GM18519 (cell line): ENCODE measurements at regions not wholly inside any gene's neighbourhood (a gene's known extent, or its start where the extent isn't known, plus 50 kb on each side); places are given as distances from the start of the nearest gene placed in this dataset.
"Not testable (repeated sequence)": the region's sequence is repeated elsewhere in the genome, so short reads cannot be mapped to it uniquely, and the experiment has no call there.

Experiments used
- ATAC-seq: cut with Tn5 transposase; IDR thresholded peaks from one replicate; pipeline ENCODE4 v1.9.1; 2021; ENCODE audit warnings: mild to moderate bottlenecking, moderate library complexity; ENCODE audit not compliant: unreplicated experiment, low FRiP score

DNA sequence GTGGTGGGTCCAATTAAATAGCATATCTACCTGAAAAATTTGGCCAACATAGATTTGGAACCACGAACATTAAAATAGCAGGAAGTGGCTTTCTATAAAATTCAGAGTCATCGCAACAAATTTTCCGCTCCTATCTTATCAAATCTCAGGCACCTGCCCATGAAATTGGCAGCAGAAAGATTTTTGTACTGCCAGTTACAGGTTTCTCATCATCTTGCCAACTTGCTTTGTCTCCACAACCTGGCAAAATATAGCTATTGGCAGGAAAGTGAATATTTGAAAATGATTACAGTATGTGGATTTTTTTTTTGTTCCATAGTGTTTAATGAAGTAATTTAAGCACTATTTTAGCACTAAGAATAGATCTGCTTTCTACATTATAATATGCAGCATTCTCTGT is 161.6 kb upstream of the LRRC3B start:
- no peak for ATAC-seq

DNA sequence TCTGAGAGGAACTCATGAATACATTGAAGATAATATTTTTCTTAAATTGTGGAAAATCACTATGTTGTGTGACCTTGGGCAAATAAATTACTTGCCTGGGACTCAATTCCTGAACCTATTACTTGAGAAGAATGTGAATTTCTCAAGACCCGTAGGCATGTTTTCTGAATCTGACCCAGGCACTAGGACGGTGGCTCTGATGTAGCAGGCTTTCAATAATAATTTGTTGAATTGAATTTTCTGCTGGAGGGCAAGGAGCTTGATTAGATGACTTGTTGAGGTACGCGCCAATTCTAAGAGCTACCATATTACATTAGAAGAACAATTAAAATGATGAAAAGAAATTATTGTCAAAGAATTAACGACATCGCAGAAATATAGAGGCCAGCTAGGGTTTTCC is 150.2 kb upstream of the LRRC3B start:
- no peak for ATAC-seq

DNA sequence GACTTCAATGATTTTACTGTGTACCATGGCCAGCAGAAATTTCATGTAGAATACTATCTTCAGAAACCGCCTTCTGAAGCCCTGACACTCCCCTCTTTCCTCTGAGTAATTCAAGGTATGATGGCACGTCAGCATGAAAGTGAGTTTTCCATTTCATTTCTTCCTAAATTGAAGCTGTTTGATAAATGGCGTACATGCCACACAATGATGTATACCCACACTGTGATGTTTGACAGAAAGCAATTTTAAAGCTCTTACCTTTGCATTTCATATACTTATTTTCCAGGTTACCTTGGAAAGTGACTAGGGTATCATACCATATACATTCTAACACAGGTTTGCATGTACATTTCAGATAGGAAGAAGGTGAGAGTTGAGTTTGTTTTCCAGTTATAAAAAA is 147.9 kb upstream of the LRRC3B start:
- ATAC-seq = no peak

DNA sequence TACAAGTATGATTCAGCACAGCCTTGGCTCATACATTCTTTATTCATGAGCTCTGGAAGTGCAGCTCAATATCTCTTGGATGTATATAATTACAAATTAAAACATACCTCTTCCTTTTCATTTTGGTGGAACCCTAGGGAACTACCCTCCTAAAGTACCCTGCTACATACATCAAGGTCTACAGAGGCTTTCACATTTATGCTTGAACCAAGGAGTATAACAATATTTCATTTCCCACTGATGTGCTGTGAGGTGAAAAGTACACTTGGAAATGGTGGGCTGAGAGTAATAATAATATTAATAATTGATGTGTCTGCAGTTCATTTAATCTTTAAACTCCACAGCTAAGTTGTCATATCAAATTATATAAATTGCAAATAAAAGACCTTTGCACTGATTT is 142.2 kb upstream of the LRRC3B start:
- ATAC-seq = no peak

DNA sequence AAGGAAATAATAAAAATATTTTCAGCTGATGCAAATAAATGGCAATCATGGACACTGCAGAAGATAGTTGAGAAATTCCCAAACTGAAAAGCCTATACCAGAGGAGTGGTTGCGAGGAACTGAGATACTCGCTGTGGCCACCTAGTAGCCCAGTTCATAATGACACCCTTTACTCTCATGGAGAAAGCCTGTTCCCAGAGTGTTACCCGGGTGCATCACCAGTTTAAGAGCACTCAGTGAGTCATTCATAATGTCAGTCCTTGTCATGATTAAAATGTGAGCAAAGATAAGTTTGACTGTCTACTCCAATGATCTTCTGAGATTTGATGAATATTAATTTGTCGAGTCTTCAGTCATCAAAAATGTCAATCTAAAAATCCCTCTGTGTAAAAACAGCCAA is 138.4 kb upstream of the LRRC3B start:
- no peak for ATAC-seq

DNA sequence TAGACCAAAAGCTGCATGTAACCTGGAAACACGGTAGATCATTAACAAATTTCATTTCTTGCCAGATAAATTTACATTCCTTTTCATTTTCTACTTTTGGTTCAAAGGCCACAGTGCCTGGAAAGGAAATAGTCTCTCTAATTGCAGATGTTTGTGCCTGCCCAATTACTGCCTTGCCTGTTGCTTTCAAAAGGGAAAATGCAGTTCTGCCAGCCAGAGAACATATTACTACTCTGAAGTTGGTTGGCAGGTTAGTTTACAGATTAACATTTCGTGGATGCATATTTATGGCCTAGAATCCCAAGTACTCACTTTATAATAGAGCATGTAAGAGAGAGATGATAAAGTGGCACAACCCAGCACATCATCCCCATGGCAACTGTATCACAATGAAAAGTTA is 124.3 kb upstream of the LRRC3B start:
- ATAC-seq = no peak

DNA sequence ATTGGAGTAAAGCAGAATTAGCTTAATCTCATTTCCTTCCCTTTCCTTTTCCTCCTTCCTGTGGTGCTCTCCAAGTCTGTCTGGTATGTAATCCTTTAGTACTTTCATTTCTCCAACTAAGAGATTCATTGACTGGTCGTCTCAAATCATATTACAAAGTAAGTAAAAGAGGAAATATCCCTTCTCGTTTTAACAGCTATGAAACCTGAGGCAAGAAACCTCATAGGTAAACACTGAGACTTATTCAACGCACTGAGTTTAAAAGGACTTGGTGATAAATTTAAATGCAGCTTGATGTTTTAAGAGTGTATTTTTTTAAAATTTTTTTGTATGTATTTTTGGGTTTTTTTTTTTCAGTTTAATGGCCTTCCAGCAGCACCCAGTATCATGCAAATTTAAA is 117.2 kb upstream of the LRRC3B start:
- no peak for ATAC-seq

DNA sequence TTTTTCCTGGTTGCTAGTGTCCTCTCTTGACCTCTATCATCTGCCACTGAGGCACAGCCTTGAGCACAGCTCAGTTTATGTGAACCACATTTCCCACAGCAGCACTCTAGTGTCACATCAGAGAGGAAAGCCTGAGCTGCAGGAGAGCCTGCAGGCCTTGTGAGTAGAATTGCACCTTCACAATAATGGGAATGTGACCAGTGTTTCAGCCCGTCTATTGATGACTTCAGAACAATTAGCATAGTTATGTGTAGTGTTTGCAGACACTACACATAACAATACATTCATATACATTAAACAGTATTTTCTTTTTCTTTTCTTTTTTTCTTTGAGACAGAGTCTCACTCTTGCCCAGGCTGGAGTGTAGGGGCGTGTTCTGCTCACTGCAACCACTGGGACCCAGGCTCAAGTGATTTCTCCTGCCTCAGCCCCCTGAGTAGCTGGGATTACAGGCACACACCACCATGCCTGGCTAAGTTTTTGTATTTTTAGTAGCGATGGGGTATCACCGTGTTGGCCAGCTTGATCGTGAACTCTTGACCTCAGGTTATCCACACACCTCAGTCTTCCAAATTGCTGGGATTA is 108.0 kb upstream of the LRRC3B start:
- ATAC-seq = not testable (repeated sequence)

DNA sequence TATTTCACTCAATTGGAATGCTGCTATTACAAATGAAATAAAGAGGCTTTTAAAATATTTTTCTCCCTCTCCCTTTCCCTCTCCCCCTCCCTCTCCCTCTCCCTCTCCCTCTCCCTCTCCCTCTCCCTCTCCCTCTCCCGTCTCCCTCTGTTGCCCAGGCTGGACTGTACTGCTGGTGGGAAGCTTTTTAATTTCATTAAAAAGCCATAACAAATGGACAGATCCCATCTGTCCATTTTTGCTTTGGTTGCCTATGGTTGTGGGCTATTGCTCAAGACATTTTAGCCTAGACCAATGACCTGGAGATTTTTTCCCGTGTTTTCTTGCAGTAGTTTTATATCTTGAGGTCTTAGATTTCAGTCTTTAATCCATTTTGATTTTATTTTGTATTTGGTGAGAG is 107.2 kb upstream of the LRRC3B start:
- ATAC-seq = no peak

DNA sequence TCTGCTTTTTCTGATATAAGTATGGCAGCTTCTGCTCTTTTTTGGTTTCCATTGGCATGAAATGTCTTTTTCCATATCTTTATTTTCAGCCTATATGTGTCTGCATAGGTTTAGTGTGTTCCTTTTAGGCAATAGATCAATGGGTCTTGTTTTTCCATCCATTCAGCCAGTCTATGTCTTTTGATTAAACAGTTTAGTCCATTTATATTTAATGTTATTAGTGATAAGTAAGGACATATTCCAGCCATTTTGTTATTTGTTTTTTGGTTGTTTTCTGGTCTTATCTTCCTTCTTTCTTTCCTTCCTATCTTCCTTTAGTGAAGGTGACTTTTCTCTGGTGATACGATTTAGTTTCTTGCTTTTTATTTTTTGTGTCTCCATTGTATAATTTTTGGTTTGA is 101.3 kb upstream of the LRRC3B start:
- ATAC-seq = no peak

DNA sequence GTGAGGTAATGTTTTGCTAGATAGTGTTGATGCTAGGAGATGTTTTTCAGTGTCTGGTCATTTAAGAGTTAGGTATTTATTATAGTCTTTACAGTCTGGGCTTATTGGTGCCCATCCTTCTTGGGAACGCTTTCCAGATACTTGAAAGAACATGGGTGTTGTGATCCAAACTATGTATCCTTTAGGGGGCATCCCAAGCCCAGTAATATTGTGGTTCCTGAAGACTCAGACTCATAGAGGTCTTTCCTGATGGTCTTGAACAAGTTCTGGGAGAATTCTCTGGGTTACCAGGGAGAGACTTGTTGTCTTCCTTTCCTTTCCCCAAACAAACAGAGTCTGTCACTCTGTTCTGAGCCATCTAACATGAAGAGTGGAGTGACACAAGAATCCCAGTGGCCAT is 99.7 kb upstream of the LRRC3B start:
- no peak for ATAC-seq

DNA sequence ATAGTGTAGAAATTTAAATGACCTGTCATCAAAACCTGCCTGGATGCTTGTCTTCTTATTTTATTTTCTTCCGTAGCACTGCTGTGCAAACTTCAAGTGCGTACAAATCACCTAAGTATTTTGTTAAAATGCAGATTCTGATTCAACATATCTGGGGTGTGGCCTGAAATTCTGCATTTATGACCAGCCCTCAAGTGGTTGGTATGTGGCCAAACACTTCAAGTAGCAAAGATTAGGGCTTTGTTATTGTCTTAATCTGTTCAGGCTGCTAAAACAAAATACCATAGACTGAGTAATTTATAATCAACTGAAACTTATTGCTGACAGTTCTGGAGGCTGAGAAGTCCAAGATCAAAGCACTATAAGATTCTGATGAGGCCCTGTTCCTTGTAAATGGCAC is 97.6 kb upstream of the LRRC3B start:
- no peak for ATAC-seq

DNA sequence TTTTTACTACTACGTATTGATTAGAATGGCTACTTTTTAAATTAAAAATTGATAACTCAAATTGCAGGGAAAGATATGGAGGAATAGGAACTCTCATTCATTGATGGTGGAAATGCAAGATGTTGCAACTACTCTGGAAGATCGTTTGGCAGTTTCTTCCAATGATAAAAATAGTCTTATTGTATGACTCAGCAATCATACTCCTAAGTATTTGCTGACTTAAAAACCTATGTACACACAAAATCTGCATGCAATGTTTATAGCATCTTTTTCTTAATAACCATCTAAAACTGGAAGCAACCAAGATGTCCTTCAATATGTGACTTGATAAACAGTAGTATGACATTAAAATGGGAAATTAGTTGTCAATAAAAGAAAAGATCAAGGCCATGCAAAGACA is 87.4 kb upstream of the LRRC3B start:
- ATAC-seq = no peak

DNA sequence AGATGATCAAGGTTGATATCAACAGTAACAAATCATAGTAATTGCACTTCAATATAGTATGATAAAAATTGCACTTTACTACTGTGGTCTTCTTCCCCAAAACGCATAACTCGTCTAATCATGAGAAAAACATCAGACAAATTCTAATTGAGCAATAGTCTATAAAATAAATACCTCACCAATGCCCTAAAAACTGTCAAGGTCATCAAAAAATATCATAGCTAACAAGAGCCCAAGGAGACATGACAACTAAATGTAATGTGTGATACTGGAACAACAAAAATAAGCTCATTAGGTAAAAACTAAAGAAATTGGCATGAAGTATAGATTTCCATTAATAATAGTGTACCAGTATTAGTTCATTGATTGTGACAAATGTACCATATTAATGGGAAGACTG is 85.6 kb upstream of the LRRC3B start:
- no peak for ATAC-seq

DNA sequence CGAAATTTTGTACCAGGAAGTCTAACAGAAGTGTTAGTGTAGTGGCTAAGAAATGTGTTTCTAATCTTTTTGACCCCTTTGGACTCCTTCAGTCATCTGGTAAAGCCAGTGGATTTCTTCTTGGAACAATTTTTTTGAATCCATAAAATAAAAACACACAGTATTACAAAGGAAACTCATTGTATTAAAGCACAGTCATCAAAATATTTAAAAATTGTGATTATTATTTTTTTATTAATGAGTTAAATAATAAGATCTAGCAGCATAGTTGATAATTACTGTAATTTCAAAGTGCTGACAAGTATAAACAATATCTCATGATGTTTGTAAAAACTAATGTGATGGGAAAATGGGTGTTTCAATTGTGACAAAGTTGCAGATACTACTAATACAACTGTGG is 72.2 kb upstream of the LRRC3B start:
- no peak for ATAC-seq

DNA sequence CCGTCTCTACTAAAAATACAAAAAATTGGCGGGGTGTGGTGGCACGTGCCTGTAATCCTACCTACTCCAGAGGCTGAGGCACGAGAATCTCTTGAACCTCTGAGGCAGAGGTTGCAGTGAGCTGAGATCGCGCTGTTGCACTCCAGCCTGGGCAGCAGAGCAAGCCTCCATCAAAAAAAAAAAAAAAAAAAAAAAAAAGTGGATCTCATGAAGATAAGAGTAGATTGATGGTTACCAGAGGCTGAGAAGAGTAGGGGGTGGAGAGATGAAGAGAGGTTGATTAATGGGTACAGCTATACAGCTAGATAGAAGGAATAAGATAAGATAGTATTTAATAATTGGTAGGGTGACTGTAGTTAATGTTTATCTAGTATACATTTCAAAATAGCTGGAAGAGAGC is 65.9 kb upstream of the LRRC3B start:
- ATAC-seq = no peak

DNA sequence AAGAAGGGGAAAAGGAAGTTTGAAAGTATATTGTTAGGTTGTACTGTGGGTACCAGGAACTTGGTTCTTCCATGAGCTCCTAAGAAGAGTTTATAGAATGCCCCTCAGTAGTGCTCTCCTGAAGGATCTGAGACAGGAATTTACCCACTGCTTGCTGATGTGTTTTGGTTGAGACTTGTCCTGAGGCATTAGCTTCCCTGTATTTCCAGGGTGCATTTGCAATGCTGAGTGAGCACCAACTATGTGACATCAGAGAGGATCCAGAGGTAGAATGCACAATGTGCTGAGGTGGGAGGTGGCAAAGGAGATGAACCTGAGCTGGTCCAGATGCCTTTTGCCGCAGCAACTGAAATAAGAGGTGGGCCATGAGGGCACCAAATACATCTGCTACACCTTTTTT is 64.3 kb upstream of the LRRC3B start:
- no peak for ATAC-seq

DNA sequence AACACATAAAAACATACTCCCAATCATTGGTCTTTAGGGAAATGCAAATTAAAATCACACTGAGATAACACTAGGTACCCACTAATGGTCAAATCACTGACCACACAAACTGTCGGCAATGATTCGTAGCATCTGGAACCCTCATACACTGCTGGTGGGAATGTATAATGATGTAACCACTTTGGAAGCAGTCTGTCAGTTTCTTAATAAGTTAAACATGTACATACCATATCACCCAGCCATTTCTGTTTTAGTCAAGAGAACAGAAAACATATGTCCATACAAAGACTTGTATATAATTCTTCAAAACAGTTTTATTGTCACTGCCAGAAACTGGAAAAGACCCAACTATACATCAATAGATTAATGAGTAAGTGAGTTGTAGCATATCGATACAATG is 63.3 kb upstream of the LRRC3B start:
- no peak for ATAC-seq

DNA sequence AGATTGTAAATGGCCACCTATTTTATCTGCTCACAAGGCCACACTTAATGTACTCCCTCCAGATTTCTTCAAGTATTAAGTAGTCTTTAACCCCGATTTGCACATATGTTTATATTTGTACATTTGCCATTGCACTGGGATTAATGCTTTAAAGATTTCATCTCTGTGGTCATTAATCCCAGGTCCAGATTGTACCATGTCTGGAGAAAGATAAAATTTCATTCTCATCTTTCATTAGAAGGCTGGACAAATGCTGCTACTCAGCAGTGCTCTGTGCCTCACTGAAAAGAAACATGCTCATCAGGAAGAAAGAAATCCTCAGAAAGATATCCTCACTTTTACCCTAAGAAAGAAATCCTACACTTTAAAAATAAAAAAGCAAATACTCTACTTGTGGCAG is 62.5 kb upstream of the LRRC3B start:
- no peak for ATAC-seq

DNA sequence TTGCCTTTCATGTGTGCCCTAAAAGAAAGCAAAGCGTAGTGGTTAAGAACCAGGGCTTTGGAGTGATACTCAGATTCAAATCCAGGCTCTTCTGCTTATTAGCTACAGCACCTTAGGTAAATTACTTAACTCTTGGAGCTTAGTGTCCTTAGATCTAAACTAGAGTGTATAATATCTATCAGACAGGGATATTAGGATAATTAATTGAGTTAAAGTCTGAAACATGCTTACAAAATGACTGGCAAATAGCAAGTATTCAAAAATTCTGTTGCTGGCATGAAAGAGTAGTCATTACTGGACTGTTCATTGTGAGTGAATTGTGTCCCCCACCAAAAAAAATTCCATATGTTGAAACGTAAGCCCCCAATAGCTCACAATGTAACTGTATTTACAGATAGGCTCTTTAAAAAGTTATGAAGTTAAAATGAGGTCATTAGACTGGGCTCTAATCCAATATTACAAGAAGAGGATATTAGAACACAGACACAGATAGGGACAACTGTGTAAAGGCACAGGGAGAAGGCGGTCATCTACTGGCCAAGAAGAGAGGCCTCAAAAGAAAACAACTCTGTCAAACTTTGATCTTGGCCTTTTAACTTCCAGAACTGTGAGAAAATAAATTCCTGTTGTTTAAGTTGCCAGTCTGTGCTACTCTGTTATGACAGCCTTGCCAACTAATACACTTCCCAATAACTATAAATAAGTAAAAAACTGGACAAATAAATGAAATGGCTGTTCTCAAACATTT is 60.4 kb upstream of the LRRC3B start:
- no peak for ATAC-seq
